Right atrium auricular region (tissue), 2 donors: ENCODE measurements at regions not wholly inside any gene's neighbourhood (a gene's known extent, or its start where the extent isn't known, plus 50 kb on each side); places are given as distances from the start of the nearest gene placed in this dataset.

Experiments
- DNase-seq: peaks from one replicate; pipeline ENCODE4 v3.0.0-alpha.2; 2019; ENCODE audit warnings: low spot score
- H3K27ac ChIP-seq, 2 donors: fragments of 200-600 bp; sonication (generic); 1 replicate in 1 of 2; 2 replicates in 1 of 2; pipeline ENCODE4 v1.5.1; 2016 to 2019
- H3K27me3 ChIP-seq, 2 donors: fragments of 200-600 bp; sonication (generic); one replicate each; pipeline versions ENCODE4 v1.5.1 to v1.6.0; 2017 to 2019
- H3K36me3 ChIP-seq: fragments of 200-600 bp; sonication (generic); one replicate; pipeline ENCODE4 v1.5.1; 2016
- H3K4me1 ChIP-seq, 2 donors: fragments of 200-600 bp; sonication (generic); one replicate each; pipeline versions ENCODE4 v1.5.1 to v1.6.0; 2017 to 2019
- H3K4me3 ChIP-seq, 2 donors: fragments of 200-600 bp; sonication (generic); 1 replicate in 1 of 2; 2 replicates in 1 of 2; pipeline ENCODE4 v1.5.1; 2017 to 2019; ENCODE audit warnings: mild to moderate bottlenecking in 1 of 2, moderate library complexity in 1 of 2
- H3K9me3 ChIP-seq, 2 donors: fragments of 200-600 bp; sonication (generic); one replicate each; pipeline ENCODE4 v1.5.1; 2019
- CTCF ChIP-seq, 2 donors: fragments of 200-600 bp; sonication (generic); IDR thresholded peaks; one replicate each; pipeline ENCODE4 v1.5.1; 2019; ENCODE audit warnings: antibody characterized with exemption in 2 of 2

- Histone ChIP-seq H3K4me1 (no peaks in the 10 kb centered on the region), H3K27ac (no peak overlapping the region), H3K36me3 (no peaks in the 10 kb centered on the region), H3K9me3 (peaks cover 0 to 6% of the 10 kb centered on the region in 2 donors), H3K27me3 (no peaks in the 10 kb centered on the region), H3K4me3 (no peak overlapping the region)
- no peak for TF ChIP-seq CTCF (IDR thresholded peaks at IDR 0.05)
- DNase-seq, result no peak
Measured at GRCh38 chr16:82395212-82395611, 225.2 kb upstream of the MPHOSPH6 start.

GRCh38 chr16:82391690-82392089 lies 221.7 kb upstream of the MPHOSPH6 start:
- TF ChIP-seq CTCF (IDR thresholded peaks at IDR 0.05), result no peak
- no peaks in the 10 kb centered on the region for H3K4me1 ChIP-seq
- DNase-seq, result no peak
- no peak overlapping the region for H3K4me3 ChIP-seq
- no peaks in the 10 kb centered on the region for H3K9me3 ChIP-seq
- H3K27ac ChIP-seq, result no peak overlapping the region
- no peaks in the 10 kb centered on the region for H3K36me3 ChIP-seq
- no peaks in the 10 kb centered on the region for H3K27me3 ChIP-seq

GRCh38 chr16:82389956-82390650 lies 220.1 kb upstream of the MPHOSPH6 start:
- no peaks in the 10 kb centered on the region for H3K4me1 ChIP-seq
- H3K27me3 ChIP-seq, result no peaks in the 10 kb centered on the region
- no peak for TF ChIP-seq CTCF (IDR thresholded peaks at IDR 0.05)
- H3K4me3 ChIP-seq, result no peak overlapping the region
- no peak for DNase-seq
- H3K36me3 ChIP-seq, result no peaks in the 10 kb centered on the region
- H3K9me3 ChIP-seq, result no peaks in the 10 kb centered on the region
- H3K27ac ChIP-seq, result no peak overlapping the region

- Histone ChIP-seq H3K36me3 (no peaks in the 10 kb centered on the region), H3K4me1 (no peaks in the 10 kb centered on the region), H3K4me3 (no peak overlapping the region), H3K27ac (no peak overlapping the region), H3K9me3 (no peaks in the 10 kb centered on the region), H3K27me3 (no peaks in the 10 kb centered on the region)
- no peak for TF ChIP-seq CTCF (IDR thresholded peaks at IDR 0.05)
- no peak for DNase-seq
Measured at GRCh38 chr16:82386761-82387160, 216.7 kb upstream of the MPHOSPH6 start.

GRCh38 chr16:82384949-82385348 lies 214.9 kb upstream of the MPHOSPH6 start:
- Histone ChIP-seq H3K27me3 (no peaks in the 10 kb centered on the region), H3K36me3 (no peaks in the 10 kb centered on the region), H3K9me3 (no peaks in the 10 kb centered on the region), H3K4me1 (no peaks in the 10 kb centered on the region), H3K4me3 (no peak overlapping the region), H3K27ac (no peak overlapping the region)
- DNase-seq, result no peak
- TF ChIP-seq CTCF (IDR thresholded peaks at IDR 0.05), result no peak

GRCh38 chr16:82384017-82384416 lies 214.0 kb upstream of the MPHOSPH6 start:
- no peak overlapping the region for H3K4me3 ChIP-seq
- TF ChIP-seq CTCF (IDR thresholded peaks at IDR 0.05), result no peak
- H3K27me3 ChIP-seq, result no peaks in the 10 kb centered on the region
- H3K9me3 ChIP-seq, result no peaks in the 10 kb centered on the region
- H3K27ac ChIP-seq, result no peak overlapping the region
- no peak for DNase-seq
- H3K4me1 ChIP-seq, result no peaks in the 10 kb centered on the region
- no peaks in the 10 kb centered on the region for H3K36me3 ChIP-seq
